Activated naive CD4-positive, alpha-beta T cell treated with anti-CD3 and anti-CD28 coated beads, Interleukin-2, amount 10 ng/mL, durations not matched to agents 7 days and 5 days (primary cell): ENCODE measurements at regions not wholly inside any gene's neighbourhood (a gene's known extent, or its start where the extent isn't known, plus 50 kb on each side); places are given as distances from the start of the nearest gene placed in this dataset.

Experiments
- CTCF ChIA-PET: fragments of 350-600 bp; sonication (Branson Sonifier 250); formaldehyde crosslinking; loops from one replicate; lab custom pipeline; 2021; ENCODE audit warnings: antibody characterized with exemption; lab: Charles Lee
- DNase-seq: peaks from one replicate; pipeline ENCODE4 v3.0.0-alpha.2; 2020
- H3K27ac Mint-ChIP-seq: one replicate; pipeline ENCODE4 v1.8.0; 2021; ENCODE audit warnings: mild to moderate bottlenecking, moderate library complexity, mixed read lengths
- H3K27me3 Mint-ChIP-seq: one replicate; pipeline ENCODE4 v1.8.0; 2021; ENCODE audit warnings: mild to moderate bottlenecking, mixed read lengths
- H3K36me3 Mint-ChIP-seq: one replicate; pipeline ENCODE4 v1.8.0; 2021; ENCODE audit warnings: mixed read lengths
- H3K4me1 Mint-ChIP-seq: one replicate; pipeline ENCODE4 v1.8.0; 2021; ENCODE audit warnings: mixed read lengths
- H3K4me3 Mint-ChIP-seq: one replicate; pipeline ENCODE4 v1.8.0; 2021; ENCODE audit warnings: mild to moderate bottlenecking, moderate library complexity, mixed read lengths
- H3K9me3 Mint-ChIP-seq: one replicate; pipeline ENCODE4 v1.8.0; 2021; ENCODE audit warnings: mixed read lengths

DNA sequence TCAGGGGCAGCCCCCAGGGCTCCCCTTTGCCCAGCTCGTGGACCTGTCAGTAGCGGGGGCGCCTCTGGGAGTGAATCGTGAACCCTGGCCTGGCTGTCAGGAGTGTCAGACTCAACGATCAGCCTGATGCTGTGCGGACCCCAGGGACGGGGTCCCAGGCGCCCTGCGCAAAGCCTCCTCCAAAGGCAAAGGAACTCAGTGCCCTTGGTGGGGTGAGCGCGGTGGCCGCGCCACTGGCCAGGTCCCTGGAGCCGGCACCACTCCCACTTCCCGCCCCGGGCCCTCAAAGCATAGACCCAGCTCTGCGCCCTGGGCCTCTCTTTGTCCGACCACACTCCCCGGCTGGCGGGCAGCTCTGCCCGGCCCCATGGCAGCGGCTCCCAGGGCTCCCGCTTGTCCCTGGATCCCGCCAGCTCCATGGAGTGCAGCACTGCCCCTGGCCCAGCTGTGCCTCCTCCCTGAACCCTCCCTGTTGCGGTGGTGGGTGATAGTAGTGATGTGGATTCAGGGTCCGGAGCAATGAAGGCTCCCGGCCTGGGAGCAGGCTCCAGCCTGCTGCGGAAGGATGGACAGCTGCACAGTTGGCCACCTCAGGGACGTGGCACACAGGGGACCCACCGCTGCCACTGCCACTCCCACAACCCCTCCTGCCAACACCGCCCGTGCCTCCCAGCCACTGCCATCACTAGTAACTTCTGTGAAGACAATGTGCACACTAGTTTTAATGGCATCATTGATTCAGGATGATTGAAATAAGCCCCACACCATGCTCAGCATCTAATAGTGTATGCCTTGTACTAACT, 263.8 kb downstream of the ZBBX start:
- Mint-ChIP-seq H3K9me3 (peaks cover 7% of the 10 kb centered on the region), H3K4me3 (no peak overlapping the region), H3K4me1 (no peaks in the 10 kb centered on the region), H3K27me3 (no peaks in the 10 kb centered on the region), H3K36me3 (no peaks in the 10 kb centered on the region), H3K27ac (no peak overlapping the region)
- CTCF ChIA-PET: no interaction called here
- no peak for DNase-seq

DNA sequence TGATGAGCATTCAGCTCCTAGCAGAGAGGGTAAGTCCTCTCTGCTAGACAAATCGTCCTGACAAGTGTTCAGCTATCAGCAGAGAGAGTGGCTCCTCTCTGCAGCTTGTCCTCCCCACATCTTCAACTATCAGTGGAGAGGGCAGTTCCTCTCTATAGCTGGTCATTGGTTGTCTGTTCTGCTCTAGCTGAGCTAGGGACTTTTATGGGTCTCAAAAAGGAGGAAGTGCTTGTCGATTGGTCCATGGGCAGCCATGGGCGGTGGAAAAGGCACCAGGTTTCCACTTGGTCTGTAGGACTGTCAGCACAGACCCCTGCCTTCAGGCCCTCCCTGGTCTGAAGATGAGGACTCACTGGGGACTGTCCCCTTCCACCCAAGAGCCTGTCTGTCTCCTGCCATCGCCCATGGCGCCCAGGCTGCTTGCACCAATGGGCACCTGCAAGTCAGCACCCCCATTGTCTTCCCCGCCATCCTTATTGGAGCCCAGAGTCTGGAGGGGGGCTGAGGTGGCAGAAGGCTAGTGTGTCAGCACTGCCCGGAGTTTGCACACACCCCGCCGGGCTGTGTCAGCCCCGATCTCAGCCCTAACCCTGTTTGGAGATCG, 264.7 kb downstream of the ZBBX start:
- DNase-seq: no peak
- CTCF ChIA-PET: no interaction called here
- peaks cover 7% of the 10 kb centered on the region for H3K9me3 Mint-ChIP-seq
- H3K36me3 Mint-ChIP-seq: no peaks in the 10 kb centered on the region
- no peak overlapping the region for H3K4me3 Mint-ChIP-seq
- H3K27ac Mint-ChIP-seq: no peak overlapping the region
- no peaks in the 10 kb centered on the region for H3K27me3 Mint-ChIP-seq
- H3K4me1 Mint-ChIP-seq: no peaks in the 10 kb centered on the region

DNA sequence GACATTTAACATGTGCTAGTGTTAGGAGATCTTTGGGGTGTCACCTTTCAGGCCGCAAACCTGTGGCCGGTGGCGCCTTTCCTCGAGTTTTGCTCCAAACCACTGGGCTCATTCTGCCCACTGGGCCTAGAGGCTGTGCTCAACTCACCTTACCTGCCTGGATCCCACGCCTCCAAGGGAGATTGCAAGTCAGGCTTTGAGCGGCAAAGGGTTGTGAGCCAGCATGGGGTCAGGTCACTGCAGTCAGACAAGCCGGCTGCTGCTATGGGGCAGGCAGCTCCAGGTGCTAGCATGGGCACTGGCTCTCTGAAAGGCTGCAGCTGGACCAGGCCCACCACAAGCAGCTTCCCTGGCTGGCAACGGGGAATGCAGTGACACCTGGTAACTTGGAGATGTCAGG, 265.5 kb downstream of the ZBBX start:
- Mint-ChIP-seq H3K27ac (no peak overlapping the region), H3K4me3 (no peak overlapping the region), H3K27me3 (no peaks in the 10 kb centered on the region), H3K36me3 (no peaks in the 10 kb centered on the region), H3K9me3 (peaks cover 7% of the 10 kb centered on the region), H3K4me1 (no peaks in the 10 kb centered on the region)
- CTCF ChIA-PET: no interaction called here
- no peak for DNase-seq

DNA sequence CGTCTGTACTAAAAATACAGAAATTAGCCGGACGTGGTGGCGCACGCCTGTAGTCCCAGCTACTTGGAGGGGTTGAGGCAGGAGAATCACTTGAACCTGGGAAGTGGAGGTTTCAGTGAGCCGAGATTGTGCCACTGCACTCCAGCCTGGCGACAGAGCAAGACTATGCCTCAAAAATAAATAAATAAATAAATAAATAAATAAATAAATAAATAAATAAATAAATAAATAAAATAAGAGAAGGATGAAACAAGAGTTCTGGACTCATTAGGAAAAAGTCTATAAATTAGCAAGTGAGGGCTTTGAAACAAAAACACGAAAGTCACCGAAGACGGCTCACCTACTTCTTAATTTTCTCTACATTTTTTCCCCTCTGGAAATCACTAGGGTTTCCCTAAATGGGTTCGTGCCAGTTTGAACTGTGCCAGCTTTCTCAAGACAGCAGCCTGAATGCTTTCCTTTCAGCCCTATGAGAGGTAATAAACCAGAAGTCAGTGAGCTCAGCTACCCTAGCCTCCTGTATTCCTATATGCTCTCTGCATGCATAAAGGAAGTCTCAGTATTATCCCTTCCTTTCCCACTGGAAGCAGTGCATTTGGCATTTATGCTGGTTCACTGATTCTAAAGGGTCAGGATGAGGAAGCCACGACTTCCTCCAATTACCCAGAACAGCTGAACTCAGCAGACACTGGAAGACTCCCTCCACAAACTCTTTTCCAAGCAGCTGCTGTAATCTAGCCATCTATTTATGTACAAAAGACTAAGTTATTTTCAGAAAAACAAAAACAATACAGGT, 266.9 kb downstream of the ZBBX start:
- peaks cover 7% of the 10 kb centered on the region for H3K9me3 Mint-ChIP-seq
- H3K36me3 Mint-ChIP-seq: no peaks in the 10 kb centered on the region
- no peak for DNase-seq

DNA sequence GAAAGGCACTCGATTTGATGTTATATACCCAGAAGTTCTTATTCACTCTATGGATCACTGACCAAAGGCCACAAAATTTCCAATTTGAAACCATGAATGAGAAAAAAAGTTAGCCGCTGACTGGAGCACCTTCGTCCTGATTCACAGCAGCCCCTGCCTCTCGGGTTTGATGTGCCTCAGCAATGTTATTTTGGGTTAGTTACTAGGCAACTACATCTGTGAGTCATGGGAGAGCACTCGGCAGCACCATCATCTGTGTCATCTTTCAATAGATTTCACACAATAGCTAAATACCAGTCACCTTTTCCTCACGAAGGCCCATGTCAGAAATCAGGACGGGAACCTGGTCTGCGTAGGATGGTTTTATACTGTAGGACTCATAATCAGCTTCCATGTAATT, 269.2 kb downstream of the ZBBX start:
- CTCF ChIA-PET: no interaction called here

More for the DNA sequence above, 266.9 kb downstream of the ZBBX start:
- CTCF ChIA-PET: no interaction called here
- no peaks in the 10 kb centered on the region for H3K4me1 Mint-ChIP-seq
- H3K27ac Mint-ChIP-seq: no peak overlapping the region
- H3K27me3 Mint-ChIP-seq: no peaks in the 10 kb centered on the region
- no peak overlapping the region for H3K4me3 Mint-ChIP-seq

DNA sequence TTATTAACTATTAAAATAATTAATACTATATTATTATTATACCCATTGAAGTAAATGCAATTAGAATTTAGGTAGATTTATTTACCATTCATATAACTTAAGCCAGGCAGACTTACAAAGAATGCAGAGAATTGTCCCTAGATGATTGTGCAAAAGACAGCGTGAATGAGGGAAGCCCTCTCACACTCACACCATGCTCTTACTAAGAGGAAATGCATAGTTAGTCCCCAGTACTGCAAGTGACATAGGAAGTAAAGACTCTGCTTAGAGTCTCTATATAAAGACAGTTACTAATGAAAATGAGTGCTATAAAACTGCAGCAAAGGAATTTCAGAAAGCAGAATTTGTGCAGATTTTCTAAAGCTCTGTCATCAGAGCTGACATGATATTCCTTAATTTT, 270.4 kb downstream of the ZBBX start:
- Mint-ChIP-seq H3K4me3 (no peak overlapping the region), H3K4me1 (no peaks in the 10 kb centered on the region), H3K9me3 (peaks cover 5% of the 10 kb centered on the region), H3K36me3 (no peaks in the 10 kb centered on the region), H3K27ac (no peak overlapping the region), H3K27me3 (no peaks in the 10 kb centered on the region)
- no peak for DNase-seq
- CTCF ChIA-PET: no interaction called here

More for the DNA sequence above, 269.2 kb downstream of the ZBBX start:
- no peak for DNase-seq
- H3K9me3 Mint-ChIP-seq: peaks cover 5% of the 10 kb centered on the region
- H3K36me3 Mint-ChIP-seq: no peaks in the 10 kb centered on the region
- H3K27me3 Mint-ChIP-seq: no peaks in the 10 kb centered on the region
- H3K4me3 Mint-ChIP-seq: no peak overlapping the region
- no peaks in the 10 kb centered on the region for H3K4me1 Mint-ChIP-seq
- H3K27ac Mint-ChIP-seq: no peak overlapping the region

DNA sequence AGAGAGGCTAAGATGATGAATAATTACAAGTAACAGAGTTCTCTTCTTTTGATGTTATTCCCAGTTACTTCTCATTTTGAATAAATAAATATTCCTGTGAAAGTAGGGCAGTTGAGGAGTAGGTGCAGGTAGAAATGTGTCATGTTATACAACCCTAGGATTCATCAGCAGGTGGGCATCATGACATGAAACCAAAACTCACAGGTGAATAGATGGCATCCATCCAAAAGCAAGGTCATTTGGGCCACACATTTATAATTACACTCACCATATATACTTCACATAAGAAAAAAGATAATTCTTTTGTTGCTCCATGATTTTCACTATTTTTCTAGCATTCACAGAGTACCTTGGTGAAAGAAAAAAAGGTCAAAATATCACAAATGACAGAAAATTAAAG, 273.6 kb downstream of the ZBBX start:
- Mint-ChIP-seq H3K27me3 (no peaks in the 10 kb centered on the region), H3K9me3 (no peaks in the 10 kb centered on the region), H3K4me3 (no peak overlapping the region), H3K27ac (no peak overlapping the region), H3K4me1 (no peaks in the 10 kb centered on the region), H3K36me3 (no peaks in the 10 kb centered on the region)
- no peak for DNase-seq
- CTCF ChIA-PET: no interaction called here

DNA sequence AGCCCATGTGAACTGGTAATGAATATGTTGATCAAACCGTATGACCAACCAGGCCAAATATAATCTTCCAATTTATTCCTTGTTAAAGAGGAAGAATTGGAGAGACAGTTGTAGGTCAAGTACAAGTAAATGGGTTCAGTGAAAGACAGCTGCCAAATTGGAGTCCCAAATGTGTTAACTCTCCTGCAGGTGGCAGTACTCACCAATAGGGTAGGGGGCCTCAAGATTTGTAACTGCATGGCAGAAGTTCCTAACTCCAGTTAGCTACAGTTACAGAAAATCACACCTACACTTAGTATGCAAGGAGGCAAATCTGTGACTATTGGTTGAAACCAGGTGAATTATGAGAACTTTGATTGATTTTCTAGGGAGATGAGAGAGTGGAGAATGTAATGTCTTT, 278.0 kb downstream of the ZBBX start:
- Mint-ChIP-seq H3K4me3 (no peak overlapping the region), H3K4me1 (no peaks in the 10 kb centered on the region), H3K27me3 (no peaks in the 10 kb centered on the region), H3K9me3 (no peaks in the 10 kb centered on the region), H3K27ac (no peak overlapping the region), H3K36me3 (no peaks in the 10 kb centered on the region)
- CTCF ChIA-PET: no interaction called here
- DNase-seq: no peak

DNA sequence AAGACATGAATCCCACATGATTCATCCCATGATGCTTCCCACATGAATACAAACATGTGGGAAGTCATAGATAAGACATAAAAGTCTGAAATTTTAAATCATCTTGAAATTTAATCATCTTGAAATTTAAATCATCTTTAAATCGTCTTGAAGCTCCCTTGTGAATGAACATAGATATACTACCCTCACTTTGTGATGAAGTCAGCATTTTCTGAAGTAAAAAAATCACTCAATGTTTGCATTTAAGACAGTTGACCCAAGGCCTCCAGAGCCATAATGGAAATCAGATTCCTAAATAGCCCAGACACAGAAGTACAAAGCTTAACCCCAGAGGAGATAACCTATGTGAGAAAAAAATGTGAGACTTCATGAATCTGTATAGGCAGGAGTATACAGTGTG, 279.4 kb downstream of the ZBBX start:
- no peaks in the 10 kb centered on the region for H3K27me3 Mint-ChIP-seq
- no peak overlapping the region for H3K4me3 Mint-ChIP-seq
- CTCF ChIA-PET: no interaction called here
- no peak overlapping the region for H3K27ac Mint-ChIP-seq
- no peaks in the 10 kb centered on the region for H3K9me3 Mint-ChIP-seq
- no peaks in the 10 kb centered on the region for H3K4me1 Mint-ChIP-seq
- H3K36me3 Mint-ChIP-seq: no peaks in the 10 kb centered on the region
- DNase-seq: no peak

DNA sequence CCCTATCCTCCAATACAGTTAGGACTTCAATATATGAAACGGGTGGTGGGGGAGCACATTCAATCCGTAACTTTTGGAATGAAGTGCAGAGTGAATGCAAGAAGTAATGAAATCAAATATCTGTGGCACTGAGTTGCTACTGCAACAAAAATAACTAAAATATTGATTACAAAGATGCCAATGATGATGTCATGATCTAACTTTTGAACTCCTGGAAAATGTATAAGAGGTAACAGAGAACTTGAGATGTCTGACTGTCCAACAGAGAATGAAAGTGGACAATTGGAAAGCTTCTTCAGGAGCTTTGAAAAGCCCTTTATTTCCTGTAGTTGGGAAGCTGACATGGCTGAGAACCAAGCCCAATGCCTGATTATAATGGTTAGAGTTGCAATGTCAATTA, 279.9 kb downstream of the ZBBX start:
- Mint-ChIP-seq H3K27ac (no peak overlapping the region), H3K4me1 (no peaks in the 10 kb centered on the region), H3K9me3 (no peaks in the 10 kb centered on the region), H3K4me3 (no peak overlapping the region), H3K36me3 (no peaks in the 10 kb centered on the region), H3K27me3 (no peaks in the 10 kb centered on the region)
- CTCF ChIA-PET: no interaction called here
- DNase-seq: no peak

DNA sequence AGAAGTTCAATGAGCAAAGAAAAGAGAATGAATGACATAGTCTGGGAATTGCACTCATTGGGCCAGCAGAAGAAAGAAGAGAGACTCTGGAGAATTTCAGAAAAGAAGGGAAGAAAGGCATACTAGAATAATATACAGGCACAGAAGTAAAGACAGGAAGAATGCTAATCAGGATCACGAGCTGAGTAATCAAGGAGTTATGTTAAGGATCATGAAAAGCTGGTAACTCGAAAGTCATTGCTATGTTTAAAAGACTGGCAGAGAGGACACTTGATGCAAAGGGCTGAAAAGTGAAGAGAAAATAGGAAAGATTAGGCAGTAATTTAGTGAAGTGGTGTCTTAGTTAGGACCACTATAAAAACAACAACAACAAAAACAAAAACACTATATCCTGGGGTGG, 284.1 kb downstream of the ZBBX start:
- Mint-ChIP-seq H3K4me1 (no peaks in the 10 kb centered on the region), H3K27ac (no peak overlapping the region), H3K36me3 (no peaks in the 10 kb centered on the region), H3K27me3 (no peaks in the 10 kb centered on the region), H3K9me3 (no peaks in the 10 kb centered on the region), H3K4me3 (no peak overlapping the region)
- no peak for DNase-seq
- CTCF ChIA-PET: interaction anchor here (0.5 kb wide), 1 partner anchor 110 kb away, joined by 3 read pairs; no protein-coding TSS in a partner anchor

DNA sequence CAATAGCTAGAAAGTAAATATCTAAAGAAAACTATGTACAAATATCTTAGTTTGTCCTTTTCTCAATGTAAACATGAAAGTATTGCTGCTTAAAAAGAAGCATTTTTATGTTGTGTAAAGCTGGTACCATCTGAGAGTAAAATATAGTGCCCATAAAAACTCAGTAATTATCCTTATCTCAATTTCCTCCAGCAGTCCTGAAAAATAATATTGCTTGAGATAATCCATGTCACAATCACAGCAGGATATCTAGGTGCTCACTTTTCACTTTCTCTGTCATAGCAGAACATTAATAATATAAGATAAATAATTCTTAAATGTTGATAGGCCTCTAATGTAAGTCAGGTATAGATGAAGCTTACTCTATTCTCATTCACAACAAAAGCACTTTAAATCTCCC, 285.5 kb downstream of the ZBBX start:
- Mint-ChIP-seq H3K27ac (no peak overlapping the region), H3K27me3 (no peaks in the 10 kb centered on the region), H3K36me3 (no peaks in the 10 kb centered on the region), H3K4me3 (no peak overlapping the region), H3K9me3 (no peaks in the 10 kb centered on the region), H3K4me1 (no peaks in the 10 kb centered on the region)
- CTCF ChIA-PET: no interaction called here
- DNase-seq: no peak

DNA sequence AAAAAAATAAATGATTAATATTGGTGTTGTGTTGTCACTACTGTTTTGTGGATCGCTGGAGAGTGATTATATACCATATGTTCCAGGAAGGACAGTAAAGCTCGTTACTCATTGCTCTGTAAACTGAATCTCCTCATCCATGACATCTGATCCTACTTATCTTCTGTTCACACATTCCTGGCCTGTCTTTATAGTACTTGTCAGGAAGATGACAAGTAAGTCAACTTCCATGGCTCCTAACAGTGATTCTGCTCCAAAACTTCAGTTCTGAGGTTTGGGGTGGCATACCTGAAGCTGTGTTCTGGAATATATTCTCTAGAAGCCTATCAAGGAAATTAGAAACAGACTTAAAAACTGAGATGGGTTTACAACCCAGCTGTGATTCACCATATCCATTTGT, 288.9 kb downstream of the ZBBX start:
- no peak for DNase-seq
- Mint-ChIP-seq H3K27ac (no peak overlapping the region), H3K9me3 (no peaks in the 10 kb centered on the region), H3K27me3 (no peaks in the 10 kb centered on the region), H3K4me1 (no peaks in the 10 kb centered on the region), H3K36me3 (no peaks in the 10 kb centered on the region), H3K4me3 (no peak overlapping the region)
- CTCF ChIA-PET: no interaction called here

DNA sequence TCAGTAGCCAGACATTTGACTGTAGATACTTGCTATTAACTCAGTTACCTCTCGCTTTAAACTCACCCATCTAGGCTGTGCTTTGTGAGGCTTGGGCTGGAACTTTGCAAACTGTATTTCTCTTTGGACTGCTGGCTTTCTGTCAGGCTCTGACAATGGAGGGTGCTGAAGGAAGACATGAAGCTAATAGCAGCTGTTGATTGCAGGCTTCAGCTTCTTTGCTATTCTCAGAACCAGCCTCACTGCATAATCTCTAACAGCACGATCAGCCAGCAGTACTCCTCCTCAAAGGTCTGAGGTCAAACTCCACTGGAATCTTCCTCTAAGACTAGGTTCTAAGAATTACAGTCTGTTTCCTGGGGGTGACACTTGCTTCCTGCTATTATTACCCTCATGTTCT, 295.6 kb downstream of the ZBBX start:
- no peak for DNase-seq
- Mint-ChIP-seq H3K4me3 (no peak overlapping the region), H3K4me1 (no peaks in the 10 kb centered on the region), H3K27ac (no peak overlapping the region), H3K27me3 (no peaks in the 10 kb centered on the region), H3K9me3 (no peaks in the 10 kb centered on the region), H3K36me3 (no peaks in the 10 kb centered on the region)
- CTCF ChIA-PET: no interaction called here
